ENCODE measurements at regions not wholly inside any gene's neighbourhood (a gene's known extent, or its start where the extent isn't known, plus 50 kb on each side); places are given as distances from the start of the nearest gene placed in this dataset.

DNA sequence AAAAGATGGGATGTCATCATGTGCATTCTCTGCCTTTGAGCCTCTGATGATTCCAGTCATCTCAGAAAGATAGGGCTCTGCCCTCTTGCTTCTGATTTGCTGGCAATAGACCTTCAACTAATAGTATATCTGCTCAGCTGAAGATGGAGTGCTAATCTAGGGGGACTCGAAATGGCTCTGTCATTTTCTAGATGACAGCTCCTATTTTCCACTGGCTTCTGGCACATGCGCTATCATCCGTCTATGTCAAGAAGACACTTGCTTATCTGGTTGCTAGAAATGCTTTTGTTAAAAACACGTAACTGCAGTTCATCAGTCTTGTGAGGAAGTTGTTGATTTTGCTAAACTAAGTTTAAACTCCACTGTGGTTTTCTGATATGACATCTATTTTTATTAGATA lies 265.5 kb upstream of the ZNF608 start:
- no peak for DNase-seq

DNA sequence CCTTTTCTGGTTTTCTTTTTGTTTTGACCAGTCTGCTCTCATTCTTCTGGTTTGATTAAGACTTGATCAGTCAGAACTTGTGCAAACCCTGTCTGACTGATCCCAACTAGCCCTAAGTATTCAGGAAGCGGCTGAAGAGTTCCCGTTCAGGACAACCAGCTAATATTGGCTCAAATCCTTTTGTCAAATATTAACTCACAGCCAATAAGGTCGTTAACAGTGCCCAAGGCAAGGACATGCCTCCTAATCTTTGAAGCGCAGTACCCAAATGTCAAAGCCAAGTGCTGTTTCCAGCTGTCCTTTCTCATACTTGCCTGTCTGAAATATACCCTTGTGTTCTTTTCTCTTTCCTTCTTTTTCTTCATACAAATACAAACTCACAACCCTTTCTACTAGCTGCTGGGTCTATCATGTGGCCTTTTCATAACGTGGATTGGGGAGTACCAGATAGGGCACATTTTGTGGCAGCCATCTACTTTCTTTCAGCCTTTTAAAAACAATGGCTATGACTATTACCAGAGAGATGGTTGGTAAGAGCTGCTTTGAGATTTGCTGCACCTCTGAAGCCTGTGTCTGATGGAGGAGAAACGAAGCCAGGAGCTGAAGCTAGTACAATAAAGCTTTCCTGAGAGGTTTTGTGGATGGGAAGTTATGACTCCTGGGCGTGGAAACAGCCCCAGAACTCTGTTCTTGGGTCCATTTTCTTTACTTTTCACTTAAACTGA lies 266.4 kb upstream of the ZNF608 start:
- DNase-seq = no peak

DNA sequence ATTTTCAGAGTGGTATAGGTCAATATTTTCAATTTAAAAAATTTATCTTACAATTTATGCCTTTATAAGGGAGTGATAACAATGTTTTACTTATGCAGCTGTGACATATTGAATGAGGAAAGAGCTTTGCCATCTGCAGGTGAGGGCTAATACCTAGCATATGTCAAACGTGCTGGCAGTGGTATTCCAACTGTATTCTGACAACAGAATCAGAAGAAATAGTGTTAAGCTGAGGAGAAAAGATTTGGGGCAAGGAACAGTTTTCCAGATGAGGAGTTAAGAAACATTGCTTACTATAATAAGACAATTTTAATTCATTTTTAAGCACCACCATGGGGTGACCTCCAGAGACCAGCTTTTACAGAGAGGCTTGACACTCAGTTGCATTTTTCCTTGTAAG lies 267.8 kb upstream of the ZNF608 start:
- DNase-seq = no peak

DNA sequence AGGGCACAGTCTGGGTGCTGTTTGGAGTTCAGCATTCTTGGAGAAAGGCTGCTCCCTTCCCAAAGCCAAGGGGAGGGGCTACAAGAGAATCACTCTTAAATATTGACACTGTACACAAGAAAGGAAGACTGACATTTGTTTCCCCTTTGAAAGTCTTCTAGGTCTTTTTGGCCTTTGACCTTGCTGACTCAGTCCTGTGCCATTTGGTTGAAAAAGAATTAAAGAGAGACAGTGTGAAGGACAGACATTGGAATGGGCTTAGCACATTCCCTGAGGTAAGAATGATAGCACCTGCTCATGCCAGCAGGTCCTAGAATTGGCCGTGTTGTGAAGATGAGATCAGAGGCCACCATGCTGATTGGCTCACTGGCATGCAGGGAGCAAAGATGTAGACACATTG lies 271.4 kb upstream of the ZNF608 start:
- DNase-seq = no peak

DNA sequence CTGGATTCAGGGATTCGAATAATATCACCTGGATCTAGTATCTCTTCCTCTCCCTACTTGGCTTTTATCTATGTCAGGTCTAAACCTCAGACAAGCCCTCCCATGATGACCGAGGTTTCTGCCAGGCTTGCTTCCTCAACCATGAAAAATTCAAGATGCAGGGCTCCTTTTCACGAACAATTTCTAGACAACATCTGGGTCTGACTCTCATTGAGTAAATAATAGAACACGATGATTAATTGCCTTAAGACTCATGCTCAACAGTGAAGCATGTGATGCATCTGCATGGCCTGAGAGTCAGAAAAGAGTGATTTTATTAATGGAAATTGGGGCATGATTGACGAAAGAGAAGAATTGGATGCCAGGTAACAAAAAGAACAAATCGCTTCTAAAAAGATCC lies 277.2 kb upstream of the ZNF608 start:
- no peak for DNase-seq

DNA sequence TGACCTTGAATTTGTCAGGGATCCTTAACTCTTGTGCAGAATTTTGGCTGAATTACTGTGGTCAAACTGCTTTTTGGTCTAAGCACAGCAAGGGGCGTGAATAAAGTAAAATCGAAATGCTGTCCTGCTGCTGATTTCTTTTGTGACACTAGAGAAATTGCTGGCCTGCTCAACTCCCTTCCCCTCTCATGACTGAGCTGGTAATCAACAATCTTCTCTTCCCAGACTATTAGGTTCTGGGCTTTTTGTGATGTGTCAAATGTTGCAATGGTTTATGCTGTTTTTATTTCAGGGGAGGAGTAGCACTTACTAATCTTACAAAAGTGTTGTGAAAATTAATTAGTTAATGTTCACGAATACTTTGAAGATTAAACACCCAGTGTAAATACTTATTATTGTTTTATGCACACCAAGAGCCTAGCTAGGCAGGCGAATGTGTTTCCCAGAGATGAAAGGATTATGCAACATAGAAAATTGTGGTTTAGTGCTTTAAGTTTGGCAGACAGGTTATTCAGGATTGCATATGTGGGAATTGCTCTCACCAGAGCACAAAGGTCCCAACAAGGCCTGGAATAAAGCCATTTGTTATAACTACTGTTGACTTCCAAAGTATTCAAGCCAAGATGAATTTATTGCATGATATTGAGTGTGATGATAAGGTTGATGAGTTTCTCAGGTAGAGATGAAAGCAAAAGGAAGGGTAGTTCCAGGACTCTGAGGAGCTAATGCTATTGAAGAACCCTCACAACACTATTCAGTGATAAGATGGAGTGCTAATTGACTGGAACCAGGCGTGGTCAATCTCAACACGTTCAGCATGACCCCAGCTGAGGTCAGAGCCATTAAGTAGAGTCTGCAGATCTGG lies 280.7 kb upstream of the ZNF608 start:
- no peak for DNase-seq

DNA sequence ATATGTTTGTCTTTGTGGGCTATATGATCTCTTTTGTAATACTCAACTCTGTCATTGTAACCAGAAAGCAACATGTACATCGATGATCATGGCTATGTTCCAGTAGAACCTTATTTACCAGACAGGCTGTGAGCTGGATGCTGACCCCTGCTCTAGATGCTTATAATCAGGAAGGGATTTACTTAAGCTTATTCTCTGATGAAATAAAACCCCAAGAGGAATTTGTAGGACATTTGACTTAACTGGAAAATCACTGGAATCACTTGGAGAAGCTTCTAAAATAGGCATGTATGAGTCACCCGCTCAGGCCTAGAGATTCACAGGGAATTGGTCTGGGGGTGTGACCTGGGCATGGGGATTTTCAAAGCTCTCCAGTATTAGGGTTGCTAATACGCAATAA lies 285.8 kb upstream of the ZNF608 start:
- no peak for DNase-seq

DNA sequence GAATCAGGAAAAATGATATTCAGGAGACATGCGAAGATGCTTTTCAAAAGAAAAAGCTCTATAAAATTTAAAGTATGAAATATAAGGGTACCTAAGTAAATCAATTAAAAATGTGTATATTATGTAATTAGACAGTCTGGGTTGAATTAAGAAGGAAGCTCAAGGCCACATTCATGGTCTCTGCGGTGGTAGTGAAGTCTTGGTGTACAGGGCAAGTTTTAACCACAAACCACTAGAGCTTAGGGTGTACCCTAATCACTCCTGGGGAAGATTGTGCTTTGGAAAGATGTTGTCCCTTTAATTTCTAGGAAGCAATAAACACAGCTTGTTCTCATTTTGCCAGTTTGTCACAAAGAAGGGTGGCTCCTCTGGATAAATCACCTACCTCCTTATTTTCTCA lies 287.2 kb upstream of the ZNF608 start:
- no peak for DNase-seq

DNA sequence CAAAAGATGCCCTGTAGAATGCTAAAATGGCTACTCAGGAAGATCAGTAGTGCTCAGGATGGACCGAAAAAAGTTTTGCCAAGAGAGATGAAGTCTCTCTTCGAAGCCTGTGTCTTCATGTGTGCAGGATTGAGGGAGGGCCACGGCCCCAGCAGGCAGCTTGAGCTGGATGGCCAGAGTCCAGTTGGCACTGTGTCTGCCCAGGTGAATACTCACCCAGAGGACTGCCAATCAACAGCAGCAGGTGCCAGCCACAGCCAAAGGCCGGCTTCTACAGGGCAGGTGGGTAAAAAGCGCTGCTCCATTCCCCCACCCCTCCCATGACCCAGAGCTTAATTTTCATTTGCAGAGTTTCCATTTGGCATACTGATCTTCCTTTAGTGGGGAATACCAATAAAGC lies 287.9 kb upstream of the ZNF608 start:
- no peak for DNase-seq

DNA sequence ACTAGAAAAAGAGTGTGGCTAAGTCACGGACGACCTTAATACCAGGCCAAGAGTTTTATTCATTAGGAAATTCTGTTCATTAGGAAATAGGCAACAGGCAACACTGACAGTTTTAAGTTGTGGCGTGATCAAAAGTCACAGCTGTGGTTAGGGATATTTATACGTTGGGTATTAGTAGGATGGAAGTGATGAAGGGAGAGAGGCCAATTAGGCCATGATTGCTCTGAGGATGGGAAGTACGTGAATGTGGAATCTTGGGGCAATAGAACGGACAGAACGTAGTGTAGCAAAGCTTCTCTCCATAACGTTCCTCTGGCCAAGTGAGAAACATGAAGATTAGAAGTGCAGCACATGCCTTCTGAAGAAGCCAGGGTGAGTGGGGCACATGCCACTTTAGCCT lies 290.1 kb upstream of the ZNF608 start:
- no peak for DNase-seq

DNA sequence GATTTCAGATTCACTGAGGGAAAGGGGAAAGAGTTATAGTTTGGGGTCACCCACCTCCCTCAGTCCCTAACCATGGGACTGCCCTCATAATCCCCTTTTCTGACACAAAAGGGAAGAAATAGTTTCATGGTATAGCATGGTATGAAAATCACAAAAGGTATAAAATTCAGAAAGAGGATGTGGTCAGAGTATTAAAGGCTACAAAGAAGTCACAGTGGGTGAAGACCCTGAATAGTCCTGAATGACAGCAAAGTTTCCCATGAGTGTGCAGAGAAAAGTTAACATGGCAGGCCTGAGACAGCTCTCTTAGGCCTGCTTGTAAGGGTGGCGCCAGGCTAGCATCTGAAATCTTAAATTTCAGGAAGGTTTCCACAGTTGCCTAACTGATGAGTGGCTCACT lies 290.6 kb upstream of the ZNF608 start:
- DNase-seq = no peak

DNA sequence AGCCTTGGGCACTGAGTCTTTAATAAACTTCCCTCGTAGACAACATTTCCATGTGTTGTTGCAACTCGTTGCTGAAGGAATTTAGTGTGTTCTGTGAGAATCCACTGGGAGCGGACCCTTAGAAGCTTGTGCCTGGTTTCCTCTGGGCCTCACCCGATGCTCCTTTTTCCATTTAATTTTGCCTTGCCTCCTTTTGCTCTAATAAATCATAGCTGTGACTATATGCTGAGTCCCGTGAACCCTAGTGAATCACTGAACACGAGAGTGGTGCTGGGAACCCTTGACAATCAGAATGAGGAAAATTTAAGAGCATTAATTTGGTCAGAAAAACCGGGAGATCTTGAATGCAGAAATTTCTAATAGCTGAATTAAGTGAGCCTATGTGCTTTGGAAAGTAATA lies 291.1 kb upstream of the ZNF608 start:
- no peak for DNase-seq

DNA sequence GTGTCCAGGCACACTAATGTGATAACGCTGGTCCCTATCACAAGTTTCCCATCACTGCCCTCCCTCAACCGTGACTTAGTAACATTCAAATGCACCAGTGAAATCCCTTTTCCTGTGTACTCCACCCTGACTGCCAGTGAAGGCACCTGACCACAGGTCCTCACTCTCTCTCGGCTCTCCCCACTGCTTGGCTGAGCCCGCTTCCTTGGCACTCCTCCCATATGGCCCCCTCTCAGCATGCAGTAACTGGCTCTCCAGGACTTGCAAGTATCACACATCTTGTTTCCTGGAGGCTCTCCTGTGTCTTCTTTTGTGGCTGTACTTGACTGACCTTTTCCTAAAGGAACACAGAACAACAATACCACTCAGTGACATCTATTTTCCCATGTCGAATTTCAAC lies 292.0 kb upstream of the ZNF608 start:
- DNase-seq = no peak

DNA sequence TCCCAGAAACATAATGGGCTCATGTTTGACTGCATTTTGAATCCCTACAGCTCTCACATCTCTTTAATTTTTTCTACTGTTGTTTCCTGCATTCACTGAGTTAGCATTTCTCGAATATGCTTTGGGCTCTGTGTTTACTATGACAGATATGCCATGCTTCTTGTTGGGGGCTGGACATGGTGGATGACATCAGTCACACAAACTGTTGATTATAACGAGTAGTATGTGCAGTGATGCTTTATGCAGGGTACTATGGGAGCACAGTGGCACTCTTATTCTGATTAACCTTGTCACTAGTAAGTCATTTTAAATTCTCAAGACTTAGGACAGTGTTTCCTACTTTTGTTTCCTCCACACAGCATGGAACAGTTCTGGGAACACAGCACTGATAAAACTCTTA lies 295.4 kb upstream of the ZNF608 start:
- no peak for DNase-seq

DNA sequence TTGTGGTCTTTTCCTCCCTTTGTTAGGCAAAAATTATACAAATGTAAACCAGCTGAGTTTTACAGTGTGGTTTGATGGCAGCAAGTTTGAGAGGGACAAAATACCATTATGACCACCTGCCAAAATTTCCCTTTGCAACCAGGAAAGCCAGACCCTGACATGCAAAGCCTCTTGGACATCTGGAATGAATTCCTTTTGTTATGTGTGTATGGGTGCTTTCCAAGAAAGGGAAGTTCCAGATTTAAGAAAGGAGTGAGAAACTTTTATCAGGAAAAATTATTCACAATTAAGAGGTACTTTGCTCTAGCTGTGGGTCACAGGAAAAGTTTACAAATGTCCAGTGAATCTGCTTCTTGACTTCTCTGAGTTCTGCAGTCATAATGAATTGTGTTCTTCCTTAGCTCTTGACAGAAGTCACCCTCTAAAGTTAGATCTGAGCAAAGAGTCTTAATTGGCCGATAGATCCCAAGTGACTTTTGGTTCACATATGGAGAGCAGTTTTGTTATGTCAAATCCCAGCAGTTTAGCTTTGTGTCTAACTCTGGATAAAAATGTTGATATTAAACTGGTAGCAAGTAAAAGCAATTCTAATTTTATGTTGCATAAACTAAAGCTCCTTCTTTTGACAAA lies 295.9 kb upstream of the ZNF608 start:
- DNase-seq = no peak

DNA sequence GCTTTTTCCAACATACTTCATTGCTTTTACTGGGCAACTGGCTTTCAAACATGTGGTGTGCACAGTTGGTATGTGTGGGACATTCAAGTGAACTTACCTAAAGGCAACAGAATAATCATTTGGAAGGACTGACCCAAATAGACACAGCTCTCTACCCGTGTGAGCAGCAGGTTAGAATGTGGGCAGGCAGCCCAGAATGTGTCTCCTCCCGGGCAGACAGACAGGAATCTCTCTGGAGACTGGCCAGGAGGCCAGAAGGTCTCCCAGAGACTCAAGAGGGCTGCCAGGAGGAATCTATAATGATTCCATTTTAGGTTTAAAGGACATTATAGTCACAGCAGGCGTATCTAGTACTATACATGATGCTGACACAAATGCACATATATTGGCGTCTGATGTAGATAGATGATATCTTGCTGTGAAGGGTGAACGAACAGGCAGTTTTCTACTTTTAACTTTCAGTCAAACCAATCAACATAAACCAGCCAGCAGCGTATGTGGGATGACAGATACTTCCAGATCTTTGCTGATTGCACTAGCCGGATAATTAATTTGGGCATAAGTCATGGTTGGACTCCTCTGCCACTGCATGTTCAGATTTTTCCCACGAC lies 297.4 kb upstream of the ZNF608 start:
- DNase-seq = peak; percentile 49

DNA sequence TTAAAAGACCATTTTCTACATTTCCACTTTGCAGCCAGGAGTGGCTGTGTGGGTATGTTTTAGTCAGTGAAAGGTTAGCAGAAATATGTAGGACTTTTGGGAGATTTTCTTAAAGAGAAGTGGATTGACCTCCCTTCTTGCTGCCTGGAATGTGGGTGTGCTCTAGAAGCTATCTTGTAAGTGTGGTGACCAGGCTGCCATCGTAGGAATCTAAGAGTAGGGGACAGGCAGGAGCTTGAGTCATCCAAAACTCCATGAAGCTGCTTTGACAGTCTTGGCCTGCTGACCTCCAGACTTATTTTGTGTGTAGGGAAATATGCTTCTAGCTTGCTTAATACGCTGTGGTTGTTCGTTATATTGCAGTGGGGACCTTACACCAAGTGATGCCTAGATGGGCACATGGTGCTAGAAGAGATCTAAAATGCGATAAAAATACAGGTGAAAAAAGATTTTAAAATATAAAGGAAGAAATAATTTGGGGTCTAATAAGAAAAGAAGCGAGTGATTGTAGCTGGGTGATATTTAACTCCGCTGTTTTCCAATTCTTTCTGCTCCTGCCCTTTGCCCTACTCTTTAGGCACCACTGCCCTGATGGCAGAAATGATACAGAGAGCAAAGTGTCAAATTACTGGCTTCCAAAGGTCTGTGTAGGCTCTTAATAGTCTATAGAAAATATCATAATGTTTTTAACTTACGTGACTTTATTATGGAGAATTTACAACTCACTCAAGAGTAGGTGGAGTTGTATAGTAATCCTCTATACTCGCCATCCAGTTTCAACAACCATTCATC lies 298.2 kb upstream of the ZNF608 start:
- no peak for DNase-seq

DNA sequence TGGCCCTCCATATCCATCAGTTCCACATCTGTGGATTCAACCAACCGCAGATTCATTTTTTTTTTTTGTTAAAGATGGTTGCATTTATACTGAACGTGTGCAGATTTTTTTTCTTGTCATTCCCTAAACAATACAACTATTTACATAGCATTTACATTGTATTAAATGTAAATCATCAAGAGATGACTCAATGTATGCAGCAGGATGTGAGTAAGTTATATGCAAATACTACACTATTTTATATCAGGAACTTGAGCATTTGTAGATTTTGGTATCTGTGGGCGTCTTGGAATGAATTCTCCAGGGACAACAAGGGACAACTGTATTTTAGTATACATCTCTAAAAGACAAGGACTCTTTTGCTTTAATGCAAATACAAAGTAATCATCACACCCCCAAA lies 299.2 kb upstream of the ZNF608 start:
- no peak for DNase-seq

DNA sequence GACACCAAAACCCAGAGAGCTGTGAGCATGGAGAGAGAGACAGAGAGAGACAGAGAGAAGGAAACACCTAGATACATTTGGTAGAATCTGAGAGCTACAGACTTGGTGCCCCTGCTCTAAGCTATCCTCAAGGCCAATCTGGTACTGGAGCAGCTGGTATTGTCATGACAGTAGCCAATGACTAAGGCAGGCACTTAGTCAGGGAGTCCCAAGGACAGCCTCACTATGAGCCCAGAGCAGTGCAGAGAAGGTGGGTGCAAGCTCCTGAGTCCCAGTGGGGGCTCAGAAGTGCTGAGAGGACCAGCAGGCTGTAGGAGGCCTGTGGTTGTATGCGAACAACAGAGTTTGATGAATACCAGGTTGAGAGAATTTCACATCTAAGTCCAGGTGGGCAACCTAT lies 300.4 kb upstream of the ZNF608 start:
- DNase-seq = no peak

DNA sequence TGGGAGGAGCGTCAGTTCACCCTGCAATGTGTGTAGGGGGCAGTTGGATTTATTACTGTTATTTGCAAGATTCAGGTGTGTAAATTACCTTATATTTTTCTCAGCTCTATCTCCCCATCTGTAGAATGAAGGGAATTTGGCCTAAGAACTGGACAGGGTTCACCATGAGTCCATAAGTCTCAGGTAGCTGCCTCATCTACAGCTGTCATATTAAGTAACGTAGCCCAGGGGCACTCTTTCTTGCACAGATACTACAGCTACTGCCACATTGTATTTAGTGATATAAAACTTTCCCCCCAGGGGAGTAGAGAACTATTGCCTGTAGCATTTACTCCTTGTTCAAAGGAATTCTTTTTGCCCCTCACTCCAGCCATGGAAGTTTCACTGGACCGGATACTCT lies 301.4 kb upstream of the ZNF608 start:
- DNase-seq = no peak

DNA sequence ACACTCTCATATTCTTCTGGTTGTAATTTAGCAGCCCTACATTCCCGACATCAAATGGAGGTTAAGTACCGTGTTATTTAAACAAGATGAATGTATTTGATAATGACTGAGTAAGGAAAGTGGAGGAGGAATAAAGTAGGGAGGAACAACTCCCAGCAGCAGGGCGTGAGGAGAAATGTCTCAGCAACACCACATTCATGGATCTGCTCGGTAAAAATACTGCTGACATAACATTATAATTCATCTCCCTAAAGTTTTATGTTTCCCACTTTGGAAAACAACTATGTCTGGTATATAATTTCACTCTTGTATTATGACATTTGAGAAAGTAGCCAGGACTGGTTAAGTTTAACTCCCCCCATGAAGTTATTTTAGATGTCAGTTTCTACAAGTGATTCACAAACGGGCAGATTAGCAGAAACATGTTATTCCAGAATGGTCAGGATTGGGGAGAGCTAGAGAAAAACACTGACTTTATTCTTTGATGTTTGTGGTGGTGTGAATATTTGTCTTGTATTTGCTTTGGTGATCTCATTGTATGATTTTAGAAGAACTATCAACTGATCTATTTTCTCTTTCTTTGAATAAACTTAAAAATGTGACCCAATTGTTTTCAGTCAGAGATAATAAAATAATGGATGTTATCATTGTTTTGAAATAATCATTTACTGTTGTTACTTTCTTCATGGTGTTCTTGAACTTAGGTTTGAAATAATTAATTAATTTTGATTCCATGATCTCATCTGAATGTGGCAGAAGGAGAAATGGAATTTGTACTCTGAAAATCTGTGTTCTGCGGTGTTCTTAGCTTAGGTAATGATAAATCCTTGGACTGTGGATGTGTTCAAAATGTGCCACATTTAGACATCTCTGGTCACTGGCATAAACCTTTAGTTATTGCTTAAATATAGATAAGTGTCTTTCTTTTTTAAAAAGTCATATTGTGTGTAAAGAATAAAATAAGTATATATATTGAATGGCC lies 303.6 kb upstream of the ZNF608 start:
- DNase-seq = no peak

DNA sequence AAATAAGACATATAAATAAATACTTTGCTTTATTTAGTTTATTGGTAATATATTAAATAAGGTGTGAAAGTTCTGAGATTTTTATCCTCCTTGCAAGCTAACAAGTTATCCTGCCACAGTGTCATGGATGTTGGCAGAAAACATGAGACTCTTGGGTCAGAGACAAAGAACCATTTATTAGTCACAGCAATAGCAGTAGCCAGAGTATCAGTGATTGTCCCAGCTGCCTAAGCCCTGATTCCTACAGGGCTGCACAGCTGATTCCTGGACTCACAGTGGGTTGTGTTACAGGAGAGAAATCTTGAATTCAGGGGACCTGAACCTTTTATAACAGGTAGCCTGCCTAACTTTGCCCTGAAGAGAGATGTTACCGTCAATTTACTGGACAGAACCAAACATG lies 304.5 kb upstream of the ZNF608 start:
- no peak for DNase-seq

All from left hindlimb (tissue), 1 donor.